D721Med (cell line): ENCODE measurements at regions not wholly inside any gene's neighbourhood (a gene's known extent, or its start where the extent isn't known, plus 50 kb on each side); places are given as distances from the start of the nearest gene placed in this dataset.
A peak's percentile ranks its signal among the peaks of the same experiment; 100 is the strongest.

Experiments
- DNase-seq: peaks from one replicate; pipeline ENCODE4 v3.0.0; 2011; ENCODE audit warnings: low spot score; ENCODE audit not compliant: insufficient read length
- FAIRE-seq: peaks from 2 replicates; lab custom pipeline; 2011; peaks lifted over from hg19 to GRCh38; lab: Jason Lieb, UNC
- TF ChIP-seq, protein P1 (sequence below): IDR thresholded peaks from 2 replicates; pipeline ENCODE4 v1.5.1; 2012; ENCODE audit warnings: mild to moderate bottlenecking, control low read depth; ENCODE audit not compliant: insufficient read depth; ENCODE audit errors: missing control alignments

DNA sequence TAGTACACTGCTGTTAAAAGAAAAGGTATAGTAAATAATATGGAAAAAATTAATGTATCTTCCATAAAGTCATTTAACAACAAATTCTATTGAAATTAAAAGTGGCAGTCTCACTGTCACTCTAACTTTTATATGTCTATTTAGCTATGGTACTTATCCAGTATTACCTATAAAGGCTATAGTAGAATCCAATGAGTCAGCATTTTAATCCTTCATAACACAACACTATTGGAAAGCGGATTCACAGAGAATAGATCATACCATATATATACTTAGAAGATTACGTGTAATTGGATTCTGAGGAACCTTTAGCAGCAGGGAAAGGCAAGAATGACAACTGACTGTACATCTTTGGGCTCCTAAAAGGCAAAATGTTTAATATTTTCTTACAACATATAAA lies 1942.6 kb downstream of the PCDH7 start:
- no peak for FAIRE-seq
- TF ChIP-seq, protein P1, sequence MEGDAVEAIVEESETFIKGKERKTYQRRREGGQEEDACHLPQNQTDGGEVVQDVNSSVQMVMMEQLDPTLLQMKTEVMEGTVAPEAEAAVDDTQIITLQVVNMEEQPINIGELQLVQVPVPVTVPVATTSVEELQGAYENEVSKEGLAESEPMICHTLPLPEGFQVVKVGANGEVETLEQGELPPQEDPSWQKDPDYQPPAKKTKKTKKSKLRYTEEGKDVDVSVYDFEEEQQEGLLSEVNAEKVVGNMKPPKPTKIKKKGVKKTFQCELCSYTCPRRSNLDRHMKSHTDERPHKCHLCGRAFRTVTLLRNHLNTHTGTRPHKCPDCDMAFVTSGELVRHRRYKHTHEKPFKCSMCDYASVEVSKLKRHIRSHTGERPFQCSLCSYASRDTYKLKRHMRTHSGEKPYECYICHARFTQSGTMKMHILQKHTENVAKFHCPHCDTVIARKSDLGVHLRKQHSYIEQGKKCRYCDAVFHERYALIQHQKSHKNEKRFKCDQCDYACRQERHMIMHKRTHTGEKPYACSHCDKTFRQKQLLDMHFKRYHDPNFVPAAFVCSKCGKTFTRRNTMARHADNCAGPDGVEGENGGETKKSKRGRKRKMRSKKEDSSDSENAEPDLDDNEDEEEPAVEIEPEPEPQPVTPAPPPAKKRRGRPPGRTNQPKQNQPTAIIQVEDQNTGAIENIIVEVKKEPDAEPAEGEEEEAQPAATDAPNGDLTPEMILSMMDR: no peak
- no peak for DNase-seq

DNA sequence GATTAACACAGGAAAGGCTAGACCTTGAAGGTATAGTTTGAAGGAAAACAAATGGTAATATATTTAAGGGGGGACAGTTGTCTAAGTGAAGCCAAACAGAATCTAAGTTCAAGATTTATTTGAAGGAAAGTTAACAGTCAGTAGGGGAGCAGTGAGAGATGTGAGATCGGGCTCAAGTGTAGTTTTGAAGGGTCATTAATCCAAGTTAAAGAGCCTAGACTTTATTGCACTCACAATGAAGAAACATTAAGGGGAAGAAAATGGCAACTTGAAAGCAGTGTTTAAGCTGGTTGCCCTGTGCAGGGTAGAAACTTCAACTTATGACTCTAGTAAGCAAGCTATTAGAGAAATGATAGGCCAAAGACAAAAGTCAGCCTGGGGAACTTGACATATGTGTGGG lies 1952.2 kb downstream of the PCDH7 start:
- TF ChIP-seq, protein P1: no peak
- FAIRE-seq (no peak), DNase-seq (no peak)

DNA sequence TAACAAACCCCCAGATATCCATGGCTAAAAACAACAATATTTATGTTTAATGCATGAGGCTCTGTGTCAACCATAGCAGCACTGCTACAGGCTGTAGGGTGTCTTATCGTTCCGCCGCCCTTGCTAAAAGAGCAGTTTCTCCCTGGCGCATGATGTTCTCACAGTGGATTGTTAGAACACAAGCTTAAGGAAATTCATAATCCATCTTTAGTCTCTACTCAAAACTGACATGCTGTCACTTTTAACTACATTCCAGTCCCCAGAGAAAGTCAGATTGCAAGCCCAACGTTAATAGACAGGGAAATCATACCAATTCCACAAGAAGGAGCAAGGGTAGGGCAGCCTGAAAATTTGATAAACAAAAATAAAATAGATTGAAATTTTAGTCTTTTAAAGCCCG lies 1960.8 kb downstream of the PCDH7 start:
- FAIRE-seq: no peak
- no peak for DNase-seq
- TF ChIP-seq, protein P1: no peak

DNA sequence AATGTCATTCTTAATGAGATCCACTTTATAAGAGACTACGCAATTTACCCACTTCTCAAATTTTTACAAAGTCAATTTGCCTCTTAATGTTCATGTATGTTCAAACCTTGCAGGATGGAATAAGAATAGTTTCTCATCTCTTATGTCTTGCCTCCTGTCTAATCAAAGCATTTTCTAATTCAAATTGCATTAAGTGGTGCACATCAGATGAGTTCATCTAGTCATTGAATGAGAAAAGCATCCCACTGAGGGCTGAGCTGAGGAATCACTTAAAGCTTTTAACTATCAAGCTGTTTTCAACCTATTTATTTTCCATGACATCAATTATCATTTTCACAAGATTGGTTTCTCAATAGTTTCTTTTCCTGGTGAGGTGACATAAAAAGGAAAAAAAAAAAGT lies 1964.0 kb downstream of the PCDH7 start:
- DNase-seq (no peak), FAIRE-seq (no peak)
- TF ChIP-seq, protein P1: no peak

DNA sequence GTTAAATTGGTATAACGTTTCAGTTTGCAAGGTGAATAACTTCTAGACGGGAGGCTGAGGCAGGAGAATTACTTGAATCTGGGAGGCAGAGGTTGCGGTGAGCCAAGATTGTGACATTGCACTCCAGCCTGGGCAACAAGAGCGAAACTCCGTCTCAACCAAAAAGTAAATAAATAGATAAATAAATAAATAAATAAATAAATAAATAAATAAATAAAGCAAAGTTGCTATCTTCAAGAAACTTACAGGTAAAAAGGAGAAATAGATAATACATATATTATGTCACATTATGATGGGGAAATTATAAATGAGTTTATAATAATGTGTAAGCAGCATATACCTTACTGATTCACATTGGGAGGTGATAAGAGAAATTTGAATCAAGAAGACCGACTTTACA lies 1966.0 kb downstream of the PCDH7 start:
- no peak for DNase-seq
- TF ChIP-seq, protein P1: no peak
- FAIRE-seq: no peak

DNA sequence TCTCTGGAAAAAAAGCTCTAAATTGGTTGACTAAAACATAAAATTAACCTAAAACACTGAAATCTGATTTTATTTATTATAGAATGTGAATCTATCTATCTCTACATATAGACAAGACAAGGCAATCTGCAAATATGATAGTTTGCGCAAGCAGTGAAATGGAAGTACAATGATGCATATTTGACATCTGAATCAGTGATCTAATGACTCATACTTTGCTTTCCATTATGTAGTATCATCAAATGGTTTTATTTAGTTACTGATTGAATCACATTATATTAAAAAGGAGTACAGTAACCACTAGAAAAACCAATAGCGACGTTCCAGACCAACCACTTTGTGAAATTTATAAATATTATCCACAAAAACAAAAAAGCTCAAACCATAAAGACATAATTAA lies 1969.3 kb downstream of the PCDH7 start:
- TF ChIP-seq, protein P1: no peak
- no peak for FAIRE-seq
- DNase-seq: no peak

DNA sequence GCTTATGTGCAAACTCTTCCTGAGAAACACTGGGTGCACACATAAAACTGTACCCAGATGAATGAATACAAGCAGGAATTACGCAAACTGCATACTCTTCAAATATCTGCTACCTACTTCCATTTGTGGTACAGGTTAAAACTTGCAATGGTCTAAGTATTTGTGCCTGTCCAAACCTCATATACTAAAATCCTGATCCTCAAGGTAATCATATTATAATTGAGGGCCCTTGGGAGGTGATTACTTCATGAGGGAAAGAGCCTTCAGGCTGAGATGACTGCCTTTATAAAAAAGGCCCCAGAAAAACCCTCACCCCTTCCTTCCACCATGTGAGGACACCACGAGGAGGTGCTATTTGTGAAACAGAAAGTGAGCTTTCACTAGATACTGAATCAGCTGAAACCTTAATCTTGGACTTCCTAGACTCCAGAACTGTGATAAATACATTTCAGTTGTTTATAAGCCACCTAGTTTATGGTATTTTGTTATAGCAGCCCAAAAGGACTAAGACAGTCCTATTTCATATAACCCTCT lies 1977.2 kb downstream of the PCDH7 start:
- DNase-seq (no peak), FAIRE-seq (peak; percentile 84)
- TF ChIP-seq, protein P1: no peak
